ENCODE measurements at regions not wholly inside any gene's neighbourhood (a gene's known extent, or its start where the extent isn't known, plus 50 kb on each side); places are given as distances from the start of the nearest gene placed in this dataset.

DNA sequence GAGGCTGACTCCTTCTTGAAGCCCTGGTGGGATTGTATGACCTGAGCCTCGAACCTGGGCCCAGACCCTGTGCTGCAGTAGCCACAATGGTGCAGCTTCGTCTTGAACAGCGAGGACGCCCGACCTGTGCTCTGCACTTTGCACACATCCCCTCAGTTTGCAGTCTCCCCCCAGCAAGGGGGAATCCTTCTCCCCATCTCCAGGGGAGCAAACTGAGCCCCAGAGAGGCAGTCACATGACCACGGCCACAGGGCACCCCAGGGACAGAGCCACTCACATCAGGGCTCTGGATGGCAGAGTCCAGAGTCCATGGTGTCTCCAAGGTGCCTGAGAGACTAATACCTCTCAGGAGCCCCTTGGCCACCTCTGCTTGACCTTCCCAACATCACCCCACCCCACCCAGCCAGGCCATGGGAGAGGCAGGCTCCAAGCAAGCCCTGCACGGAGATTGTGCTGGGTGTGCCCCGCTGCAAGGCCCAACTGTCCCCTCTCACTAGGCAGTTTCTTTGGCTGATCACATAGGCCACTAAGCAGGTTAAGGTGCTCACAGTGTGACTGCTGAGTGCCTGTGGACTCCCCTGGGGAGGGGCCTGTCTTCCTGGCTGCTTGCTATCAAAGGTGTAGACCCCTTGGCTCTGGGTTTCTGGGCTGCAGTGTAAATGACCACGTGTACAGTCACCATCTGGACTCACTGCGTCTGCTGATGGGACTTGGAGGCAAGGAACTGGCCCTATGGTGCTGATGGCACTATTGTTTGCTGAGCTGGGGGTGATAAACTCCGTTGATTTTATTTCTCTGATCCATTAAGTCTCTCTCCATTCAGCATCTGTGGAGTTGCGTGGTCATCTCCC, 398.1 kb downstream of the MATN1 start:
- no peak for DNase-seq

- no peak for DNase-seq
These were observed 398.9 kb downstream of the MATN1 start for GRCh38 chr1:30324251-30325084.

DNA sequence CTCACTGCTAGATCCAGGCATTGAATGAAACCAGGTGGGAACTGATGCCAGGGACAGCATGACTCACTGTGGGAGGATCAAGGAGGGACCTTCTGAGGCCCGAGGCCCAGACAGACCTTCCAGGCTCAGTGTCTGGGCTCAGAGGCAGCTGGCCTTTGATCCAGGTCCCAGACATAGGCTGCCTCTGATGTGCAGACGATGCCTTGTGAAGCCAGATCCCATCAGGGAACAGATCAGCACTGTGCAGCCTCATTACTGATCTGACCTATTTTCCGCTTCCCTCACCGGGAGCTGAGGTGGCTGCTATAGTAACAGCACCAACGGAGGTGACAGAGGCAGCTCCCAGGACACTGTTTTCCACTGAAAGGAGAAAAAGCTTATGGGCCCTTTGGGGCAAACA, 399.5 kb downstream of the MATN1 start:
- DNase-seq: no peak

DNA sequence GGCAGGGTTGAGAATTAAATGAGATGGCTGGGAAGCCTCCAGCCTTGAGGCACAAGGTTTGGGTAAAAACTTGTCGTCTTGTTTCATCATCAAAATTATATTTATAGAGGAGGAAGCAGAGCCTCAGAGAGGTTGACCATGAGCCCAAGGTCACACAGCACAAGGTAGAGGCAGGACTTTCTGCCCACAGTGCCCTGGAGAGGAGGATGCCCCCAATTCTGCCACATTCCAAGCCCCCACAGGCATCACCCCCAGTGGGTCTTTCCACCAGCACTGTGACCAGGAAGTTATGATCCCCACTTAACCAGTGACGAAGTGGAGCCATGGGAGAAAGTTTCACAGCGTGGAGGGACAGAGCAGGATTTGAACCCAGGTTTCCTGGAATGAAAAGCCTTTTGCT, 400.0 kb downstream of the MATN1 start:
- DNase-seq: no peak

GRCh38 chr1:30322859-30323257, 400.5 kb downstream of the MATN1 start:
- DNase-seq: no peak

- DNase-seq: no peak
These were observed 401.2 kb downstream of the MATN1 start for GRCh38 chr1:30321996-30322858.

GRCh38 chr1:30321246-30321910, 402.0 kb downstream of the MATN1 start:
- DNase-seq: peak; percentile 84

DNA sequence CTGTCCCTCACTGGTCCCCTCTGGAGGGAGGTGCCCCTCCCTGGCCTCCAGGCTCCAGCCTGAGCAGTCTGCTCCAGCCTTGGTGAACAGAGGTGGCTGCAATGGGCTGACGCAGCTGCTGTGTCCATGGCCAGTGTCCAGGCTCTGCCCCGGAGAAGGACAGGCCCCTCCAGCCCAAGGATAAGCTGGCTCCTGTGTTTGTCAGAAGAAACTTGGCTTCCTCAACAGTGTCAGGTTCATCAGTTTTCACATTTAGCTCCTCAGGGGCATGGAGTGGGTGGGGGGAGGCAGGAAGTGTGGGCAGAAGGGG, 402.8 kb downstream of the MATN1 start:
- DNase-seq: no peak

DNA sequence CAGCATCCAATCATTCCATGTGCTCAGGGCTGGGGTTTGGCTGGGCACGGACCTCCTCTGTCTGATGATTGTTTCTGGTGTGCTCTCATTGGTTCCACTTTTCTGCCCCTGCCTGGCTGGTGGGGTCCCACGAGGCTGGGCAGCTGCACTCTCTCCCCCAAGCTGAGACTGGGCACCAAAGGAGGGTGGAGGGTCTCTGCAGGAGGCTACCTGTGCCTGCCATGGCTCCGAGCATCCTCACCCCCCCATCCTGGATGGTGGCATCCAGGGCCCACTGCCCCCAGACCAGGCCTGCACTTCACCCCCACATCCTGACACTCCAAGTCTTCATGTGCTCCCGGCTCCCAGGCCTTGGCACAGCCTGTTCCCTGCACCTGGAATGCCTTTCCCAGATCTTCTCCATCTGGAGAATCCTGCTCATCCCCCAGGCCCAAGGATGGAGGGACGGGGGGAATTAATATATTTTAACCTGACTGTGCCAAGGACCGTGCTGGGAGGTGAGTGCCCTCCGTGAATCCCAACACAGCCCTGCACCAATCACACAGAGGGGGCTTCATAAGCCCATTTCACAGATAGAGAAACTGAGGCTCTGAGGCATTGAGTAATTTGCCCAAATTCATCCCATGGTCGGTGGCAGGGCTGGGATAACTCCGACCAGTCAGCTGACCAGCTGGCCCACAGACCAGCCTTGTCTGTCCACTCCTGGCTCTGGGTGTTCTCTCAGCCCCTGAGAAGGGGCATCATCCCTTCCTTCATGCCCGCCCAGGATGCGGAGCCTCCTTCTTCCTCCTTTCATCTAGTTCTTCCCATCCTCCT, 403.4 kb downstream of the MATN1 start:
- DNase-seq: no peak

- no peak for DNase-seq
These were observed 404.3 kb downstream of the MATN1 start for GRCh38 chr1:30318864-30319718.

DNA sequence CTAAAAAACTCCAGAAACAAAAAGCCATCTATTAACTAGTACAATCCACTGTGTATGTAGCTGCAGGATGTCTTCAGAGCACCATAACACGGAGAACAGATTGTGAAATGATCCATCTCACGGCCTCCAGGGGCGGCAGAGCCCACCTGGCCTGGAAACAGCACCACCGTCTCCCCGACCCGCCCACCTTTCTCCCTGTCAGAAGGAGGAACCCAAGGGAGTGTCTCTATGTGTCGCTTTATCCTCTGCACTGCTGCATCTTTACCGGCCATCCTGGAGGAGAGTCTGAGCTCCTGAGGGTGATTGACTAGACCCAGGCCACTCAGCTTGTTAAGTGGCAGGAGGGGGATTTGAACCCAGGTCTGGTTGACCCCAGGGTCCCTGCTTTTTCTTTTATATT, 405.0 kb downstream of the MATN1 start:
- no peak for DNase-seq

DNA sequence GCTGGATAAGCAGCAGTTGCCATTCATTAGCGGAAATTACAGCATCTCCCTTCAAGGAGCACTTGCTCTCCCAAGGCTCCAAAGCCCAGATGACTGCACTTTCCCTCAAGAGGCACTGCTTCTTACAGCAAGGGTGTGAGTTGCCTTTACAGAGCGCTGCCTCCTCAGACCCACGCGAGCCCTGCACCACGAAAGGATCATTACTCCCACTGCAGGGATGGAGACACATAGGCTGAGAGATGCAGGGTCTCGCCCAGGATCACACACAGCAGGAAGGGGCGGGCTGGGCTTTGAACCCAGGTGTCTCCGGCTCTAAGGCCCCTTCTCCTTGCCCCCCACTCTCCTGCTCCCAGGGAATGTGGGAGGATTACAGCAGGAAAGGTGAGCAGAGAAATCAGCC, 405.5 kb downstream of the MATN1 start:
- no peak for DNase-seq

GRCh38 chr1:30316056-30316455, 407.3 kb downstream of the MATN1 start:
- no peak for DNase-seq

DNA sequence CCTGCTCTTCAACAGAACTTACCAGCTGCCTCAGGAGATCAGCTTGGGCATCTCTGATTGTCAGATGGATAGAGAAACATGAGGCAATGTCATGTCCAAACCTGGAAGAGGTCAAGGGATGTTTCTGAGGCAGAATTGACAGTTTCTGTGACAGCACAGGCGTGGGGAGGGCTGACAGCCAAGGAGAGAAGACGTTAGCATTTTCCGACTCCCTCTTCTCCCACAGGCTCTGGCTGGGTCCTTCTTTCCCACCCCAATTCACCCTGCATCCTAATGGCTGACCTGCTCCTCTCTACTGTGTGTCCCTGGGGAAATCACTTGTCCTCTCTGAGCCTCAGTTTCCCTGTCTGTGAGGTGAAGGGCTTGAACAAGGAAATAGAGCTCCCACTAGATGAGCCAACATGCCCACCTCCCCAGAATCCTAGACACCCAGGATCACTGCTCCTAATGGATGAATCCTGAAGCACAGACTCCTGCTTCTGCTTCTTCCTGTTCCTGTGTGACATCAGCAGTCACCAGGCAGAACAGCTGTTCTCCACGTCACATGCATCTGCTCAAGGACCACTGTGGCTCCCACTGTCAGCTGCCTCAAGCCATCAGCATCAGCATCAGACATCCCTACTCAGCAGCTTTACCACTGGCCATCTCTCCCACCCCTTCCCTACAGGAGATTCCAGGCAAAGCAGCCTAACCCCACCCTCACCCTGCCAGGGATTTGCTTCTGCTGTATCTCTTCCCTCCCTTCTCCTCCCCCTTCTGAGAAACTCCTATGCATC, 408.0 kb downstream of the MATN1 start:
- no peak for DNase-seq

DNA sequence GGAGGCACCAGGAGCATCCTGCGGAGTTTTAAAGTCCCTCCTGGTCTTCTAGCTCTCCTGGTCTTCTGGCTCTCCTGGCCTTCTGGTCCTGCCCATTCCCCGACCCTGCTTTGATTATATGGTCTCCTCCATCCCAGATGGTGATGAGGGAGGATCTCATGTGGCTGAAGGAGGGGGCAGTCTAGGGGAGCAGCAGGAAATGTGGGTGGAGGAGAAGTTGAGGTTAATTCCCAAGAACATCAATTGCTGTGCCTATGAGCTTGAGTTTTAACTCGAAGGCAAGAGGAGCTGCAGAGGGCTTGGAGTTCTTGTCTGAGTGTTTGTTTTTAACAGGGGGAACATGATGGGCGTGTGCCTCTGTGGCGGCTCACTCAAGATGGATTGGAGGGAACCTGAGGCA, 408.8 kb downstream of the MATN1 start:
- DNase-seq: no peak

DNA sequence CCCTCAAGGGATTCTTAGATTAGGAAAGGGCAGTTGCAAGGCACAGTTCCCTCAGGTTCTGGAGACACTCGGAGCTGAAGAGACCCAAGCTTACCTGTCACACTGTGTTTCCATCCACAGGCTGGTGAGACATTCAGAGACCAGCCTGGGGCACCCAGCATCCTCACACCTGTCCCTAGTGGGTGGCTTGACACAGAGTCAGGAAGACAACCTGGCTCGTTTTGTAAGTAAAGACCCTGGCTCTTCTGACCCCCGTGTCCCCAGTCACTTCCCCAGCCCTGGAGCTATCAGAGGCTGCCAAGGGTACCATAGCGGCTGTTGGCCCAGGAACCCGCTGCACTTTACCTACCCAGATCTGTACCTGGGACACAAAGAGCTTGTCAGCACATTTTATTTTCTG, 409.8 kb downstream of the MATN1 start:
- DNase-seq: no peak

- no peak for DNase-seq
These were observed 410.2 kb downstream of the MATN1 start for GRCh38 chr1:30313176-30313575.

GRCh38 chr1:30312226-30312625, 411.2 kb downstream of the MATN1 start:
- DNase-seq: no peak

DNA sequence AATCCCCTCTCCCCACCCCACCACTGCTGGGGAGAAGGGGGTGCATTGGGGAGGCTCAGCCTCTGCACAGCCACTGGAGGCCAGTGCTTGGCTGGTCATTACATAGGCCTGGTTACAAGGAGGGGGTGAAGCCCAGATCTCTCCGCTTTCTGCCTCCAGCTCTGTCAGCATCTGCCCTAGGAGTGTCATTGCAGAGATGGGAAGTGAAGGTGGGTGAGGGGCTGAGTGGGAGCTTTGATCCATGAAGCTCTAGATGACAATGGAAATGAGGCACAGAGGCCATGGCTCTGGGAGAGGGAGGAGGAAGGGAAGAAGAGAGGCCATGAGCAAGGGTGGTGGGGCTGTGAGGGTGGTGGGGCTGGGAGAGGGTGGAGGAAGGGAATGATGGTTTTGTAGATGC, 411.6 kb downstream of the MATN1 start:
- no peak for DNase-seq

Data from COR-L47 (cell line).